ENCODE measurements at regions not wholly inside any gene's neighbourhood (a gene's known extent, or its start where the extent isn't known, plus 50 kb on each side); places are given as distances from the start of the nearest gene placed in this dataset.

DNA sequence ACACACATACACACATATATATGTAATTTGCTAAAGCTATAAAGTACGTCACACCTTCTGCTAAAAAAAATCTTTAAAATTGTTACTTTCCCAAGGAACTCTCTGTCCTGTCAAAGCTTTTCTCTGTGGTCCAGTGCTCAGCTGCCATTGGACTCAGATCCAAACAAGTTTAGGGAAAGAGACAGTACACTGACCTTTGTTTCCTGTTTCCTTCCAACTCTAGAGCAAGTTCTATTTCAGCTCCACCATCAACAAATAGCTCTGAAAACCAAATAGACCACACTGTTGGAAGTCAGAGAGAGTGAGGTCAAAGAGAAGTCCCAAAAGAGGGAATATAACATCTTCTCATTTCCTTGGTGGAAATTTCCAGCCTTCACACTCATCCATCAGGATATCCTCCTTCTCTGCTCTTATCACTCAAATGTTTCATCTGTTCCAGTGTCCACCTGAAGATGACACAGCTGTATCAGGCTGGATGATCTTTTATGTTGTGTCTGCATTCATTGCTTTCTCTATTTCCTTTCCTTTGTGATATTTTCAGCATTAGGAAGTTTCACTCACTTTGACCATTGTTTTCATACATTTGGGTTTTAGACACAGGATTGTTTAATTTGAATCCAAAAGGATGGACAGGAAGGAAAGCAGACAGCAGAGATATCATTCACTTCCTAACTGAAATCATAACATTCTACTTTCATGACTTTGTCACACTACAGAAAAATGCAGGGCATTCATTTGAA, 192.3 kb upstream of the NT5C1B start:
- 88 to 91% methylated on average over 1 of the region's 1 CpG for WGBS, 2 donors (ENCODE audit: low coverage in 1 of 2)
- no peak overlapping the region for H3K27ac ChIP-seq
- intact Hi-C loops (cut with DNase I; ENCODE audit: low total_unique reads), result no loop called here
- no peaks in the 10 kb centered on the region for H3K9me3 ChIP-seq
- TF ChIP-seq, protein P1, sequence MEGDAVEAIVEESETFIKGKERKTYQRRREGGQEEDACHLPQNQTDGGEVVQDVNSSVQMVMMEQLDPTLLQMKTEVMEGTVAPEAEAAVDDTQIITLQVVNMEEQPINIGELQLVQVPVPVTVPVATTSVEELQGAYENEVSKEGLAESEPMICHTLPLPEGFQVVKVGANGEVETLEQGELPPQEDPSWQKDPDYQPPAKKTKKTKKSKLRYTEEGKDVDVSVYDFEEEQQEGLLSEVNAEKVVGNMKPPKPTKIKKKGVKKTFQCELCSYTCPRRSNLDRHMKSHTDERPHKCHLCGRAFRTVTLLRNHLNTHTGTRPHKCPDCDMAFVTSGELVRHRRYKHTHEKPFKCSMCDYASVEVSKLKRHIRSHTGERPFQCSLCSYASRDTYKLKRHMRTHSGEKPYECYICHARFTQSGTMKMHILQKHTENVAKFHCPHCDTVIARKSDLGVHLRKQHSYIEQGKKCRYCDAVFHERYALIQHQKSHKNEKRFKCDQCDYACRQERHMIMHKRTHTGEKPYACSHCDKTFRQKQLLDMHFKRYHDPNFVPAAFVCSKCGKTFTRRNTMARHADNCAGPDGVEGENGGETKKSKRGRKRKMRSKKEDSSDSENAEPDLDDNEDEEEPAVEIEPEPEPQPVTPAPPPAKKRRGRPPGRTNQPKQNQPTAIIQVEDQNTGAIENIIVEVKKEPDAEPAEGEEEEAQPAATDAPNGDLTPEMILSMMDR (IDR thresholded peaks at IDR 0.05), result no peak
- TF ChIP-seq POLR2A (IDR thresholded peaks at IDR 0.05) (no peak), POLR2AphosphoS5 (IDR thresholded peaks at IDR 0.05) (no peak), EP300 (IDR thresholded peaks at IDR 0.05; ENCODE audit: low read depth) (no peak)
- in situ Hi-C loops (cut with MboI; ENCODE audit: low pct_ligation_motif_present in 1 of 4, low pct_unique_long_range_greater_than_20kb in 1 of 4, low sequenced_read_pairs in 3 of 4), result no loop called here
- no peak overlapping the region for H3K4me3 ChIP-seq
- H3K27me3 ChIP-seq, result no peaks in the 10 kb centered on the region
- no peaks in the 10 kb centered on the region for H3K4me1 ChIP-seq
- DNase-seq, result no peak
- no peaks in the 10 kb centered on the region for H3K36me3 ChIP-seq

DNA sequence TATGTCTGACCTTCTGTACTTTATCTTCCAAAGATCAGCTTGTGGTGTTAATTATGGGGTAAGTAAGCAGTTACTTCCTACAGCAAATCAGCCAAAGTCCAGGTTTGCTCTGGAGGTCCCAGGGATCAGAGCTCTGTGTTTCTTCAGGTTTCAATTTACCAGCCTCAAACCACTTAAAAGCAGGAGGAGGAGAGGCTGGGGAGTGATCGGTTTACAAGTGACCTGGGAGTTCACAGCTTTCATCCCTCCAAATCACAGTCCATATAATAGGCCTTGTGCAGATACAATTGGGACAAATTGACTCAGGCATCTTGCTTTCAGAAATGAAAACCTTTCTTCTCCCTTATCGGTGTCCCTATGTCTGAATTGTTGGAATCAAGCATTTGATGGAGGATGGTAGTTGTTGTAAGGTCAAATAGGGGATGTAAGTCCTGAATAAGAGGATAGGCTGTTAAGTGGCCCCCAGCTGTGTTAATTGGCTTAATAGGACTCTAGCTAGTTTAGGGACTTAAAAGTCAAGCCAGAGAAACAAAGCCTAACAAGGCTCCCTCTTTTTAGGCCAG, 188.0 kb upstream of the NT5C1B start:
- WGBS, 2 donors (ENCODE audit: low coverage in 1 of 2), result 60 to 79% methylated on average over 1 to 2 of the region's 2 CpGs
- Histone ChIP-seq H3K36me3 (no peaks in the 10 kb centered on the region), H3K4me1 (no peaks in the 10 kb centered on the region), H3K27me3 (no peaks in the 10 kb centered on the region), H3K4me3 (no peak overlapping the region), H3K9me3 (no peaks in the 10 kb centered on the region), H3K27ac (no peak overlapping the region)
- intact Hi-C loops (cut with DNase I; ENCODE audit: low total_unique reads), result no loop called here
- TF ChIP-seq POLR2A (IDR thresholded peaks at IDR 0.05) (no peak), EP300 (IDR thresholded peaks at IDR 0.05; ENCODE audit: low read depth) (no peak), POLR2AphosphoS5 (IDR thresholded peaks at IDR 0.05) (no peak)
- TF ChIP-seq, protein P1 (IDR thresholded peaks at IDR 0.05), result no peak
- in situ Hi-C loops (cut with MboI; ENCODE audit: low pct_ligation_motif_present in 1 of 4, low pct_unique_long_range_greater_than_20kb in 1 of 4, low sequenced_read_pairs in 3 of 4), result no loop called here
- no peak for DNase-seq

DNA sequence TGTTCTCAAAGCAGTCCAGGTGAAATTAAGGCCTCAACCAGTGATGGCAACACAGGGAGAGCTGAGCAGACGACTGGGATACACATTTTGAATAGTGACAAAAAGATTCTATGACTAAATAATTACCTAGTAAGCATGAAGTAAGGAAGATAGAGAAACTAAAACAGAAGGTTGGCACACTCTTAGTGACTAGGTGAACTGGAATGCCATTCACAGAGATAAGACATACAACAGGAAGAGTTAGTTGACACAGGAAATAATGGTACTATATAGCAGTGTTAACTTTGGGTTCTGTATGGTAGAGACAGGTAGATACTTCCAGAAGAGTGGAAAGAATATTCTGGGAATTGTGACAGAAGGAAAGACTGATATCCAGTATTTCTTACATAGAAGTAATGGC, 181.8 kb upstream of the NT5C1B start:
- in situ Hi-C loops (cut with MboI; ENCODE audit: low pct_ligation_motif_present in 1 of 4, low pct_unique_long_range_greater_than_20kb in 1 of 4, low sequenced_read_pairs in 3 of 4), result loop anchor here in 2 of 4 donors (25.0 kb wide), 2 partner anchors 591 to 1091 kb away; partner anchors contain the start of gene OSR1 (in 1 of the 2)
- TF ChIP-seq EP300 (IDR thresholded peaks at IDR 0.05; ENCODE audit: low read depth), result no peak
- TF ChIP-seq, protein P1 (IDR thresholded peaks at IDR 0.05), result no peak
- TF ChIP-seq POLR2AphosphoS5 (IDR thresholded peaks at IDR 0.05), result no peak

GRCh38 chr2:18763338-18763737, 174.0 kb upstream of the NT5C1B start:
- in situ Hi-C loops (cut with MboI; ENCODE audit: low pct_ligation_motif_present in 1 of 4, low pct_unique_long_range_greater_than_20kb in 1 of 4, low sequenced_read_pairs in 3 of 4) (loop anchor here in 2 of 4 donors (25.0 kb wide), 2 partner anchors 599 to 1099 kb away; partner anchors contain the start of gene OSR1 (in 1 of the 2)), intact Hi-C loops (cut with DNase I; ENCODE audit: low total_unique reads) (no loop called here)
- H3K27ac ChIP-seq, result no peak overlapping the region
- H3K4me1 ChIP-seq, result peaks cover 0 to 11% (median 0%) of the 10 kb centered on the region in 4 donors
- H3K27me3 ChIP-seq, result no peaks in the 10 kb centered on the region
- 63 to 89% methylated on average over 1 of the region's 1 CpG for WGBS, 2 donors (ENCODE audit: low coverage in 1 of 2)
- no peaks in the 10 kb centered on the region for H3K36me3 ChIP-seq
- no peak for DNase-seq
- peaks cover 0 to 3% of the 10 kb centered on the region in 2 donors for H3K9me3 ChIP-seq
- H3K4me3 ChIP-seq, result no peak overlapping the region
- TF ChIP-seq, protein P1 (IDR thresholded peaks at IDR 0.05), result no peak
- no peak for TF ChIP-seq POLR2A (IDR thresholded peaks at IDR 0.05)
- no peak for TF ChIP-seq POLR2AphosphoS5 (IDR thresholded peaks at IDR 0.05)
- no peak for TF ChIP-seq EP300 (IDR thresholded peaks at IDR 0.05; ENCODE audit: low read depth)

More for the DNA sequence above, 181.8 kb upstream of the NT5C1B start:
- Histone ChIP-seq H3K27me3 (no peaks in the 10 kb centered on the region), H3K36me3 (no peaks in the 10 kb centered on the region), H3K4me1 (no peaks in the 10 kb centered on the region), H3K9me3 (peaks cover 0 to 9% of the 10 kb centered on the region in 2 donors), H3K4me3 (no peak overlapping the region), H3K27ac (no peak overlapping the region)
- DNase-seq, result no peak
- intact Hi-C loops (cut with DNase I; ENCODE audit: low total_unique reads), result no loop called here
- WGBS, 2 donors (ENCODE audit: low coverage in 1 of 2), result 66 to 88% methylated on average over 1 of the region's 1 CpG
